OCI-LY3 (cell line): ENCODE measurements at regions not wholly inside any gene's neighbourhood (a gene's known extent, or its start where the extent isn't known, plus 50 kb on each side); places are given as distances from the start of the nearest gene placed in this dataset.

Source experiments
- H2AFZ ChIP-seq: fragments of 200-600, 300-600 bp; shearing (Covaris generic); 2 replicates; pipeline ENCODE4 v1.6.0; 2014; ENCODE audit warnings: antibody characterized with exemption, low read depth, low read length
- H3K27ac ChIP-seq: fragments of 200-600, 300-600 bp; sonication (generic); 2 replicates; pipeline ENCODE4 v1.5.1; 2014; ENCODE audit warnings: mild to moderate bottlenecking, low read length, moderate library complexity, mixed read lengths
- H3K27me3 ChIP-seq: fragments of 200-600, 300-600 bp; sonication (generic); 2 replicates; pipeline ENCODE4 v1.6.1; 2014; ENCODE audit warnings: low read depth, low read length, mixed read lengths
- H3K36me3 ChIP-seq: fragments of 200-600, 300-600 bp; sonication (generic); replicated peaks from 2 replicates; pipeline ENCODE3; 2014; ENCODE audit warnings: low read depth, low read length, mixed read lengths
- H3K4me1 ChIP-seq: fragments of 300-600, 200-600 bp; sonication (generic); 2 replicates; pipeline ENCODE4 v1.6.1; 2014; ENCODE audit warnings: low read length, mixed read lengths
- H3K4me2 ChIP-seq: fragments of 200-600, 300-600 bp; sonication (generic); 2 replicates; pipeline ENCODE4 v1.6.1; 2014; ENCODE audit warnings: low read length, mixed read lengths
- H3K4me3 ChIP-seq: fragments of 300-600, 200-600 bp; sonication (generic); 2 replicates; pipeline ENCODE4 v1.5.1; 2014; ENCODE audit warnings: antibody characterized with exemption, mild to moderate bottlenecking, low read length, moderate library complexity
- H3K79me2 ChIP-seq: fragments of 300-600, 200-600 bp; shearing (Covaris generic); 2 replicates; pipeline ENCODE4 v1.6.1; 2014; ENCODE audit warnings: mild to moderate bottlenecking, low read length, mixed read lengths
- H3K9ac ChIP-seq: fragments of 300-600, 200-600 bp; shearing (Covaris generic); 2 replicates; pipeline ENCODE4 v1.6.0; 2014; ENCODE audit warnings: mild to moderate bottlenecking, low read length, moderate library complexity
- H3K9me3 ChIP-seq: fragments of 200-600, 300-600 bp; shearing (Covaris generic); 2 replicates; pipeline ENCODE4 v1.6.1; 2014; ENCODE audit warnings: low read length, mixed read lengths; ENCODE audit not compliant: insufficient read depth
- H4K20me1 ChIP-seq: fragments of 200-600, 300-600 bp; sonication (generic); 2 replicates; pipeline ENCODE4 v1.6.1; 2016; ENCODE audit warnings: low read length, mixed read lengths; ENCODE audit not compliant: insufficient read depth
- CTCF ChIP-seq: fragments of 200-600, 300-600 bp; sonication (generic); IDR thresholded peaks from 2 replicates; pipeline ENCODE4 v1.5.1; 2014; ENCODE audit warnings: antibody characterized with exemption, low read length, low read depth
- EZH2phosphoT487 ChIP-seq: fragments of 200-600 bp; shearing (Covaris generic); IDR thresholded peaks from 2 replicates; pipeline ENCODE4 v1.6.1; 2018; ENCODE audit warnings: antibody characterized with exemption, mixed run types, low read depth

GRCh38 chr5:7050986-7051385 lies 337.8 kb downstream of the TENT4A start:
- Histone ChIP-seq H3K79me2 (no peaks in the 10 kb centered on the region), H3K36me3 (no peaks in the 10 kb centered on the region), H3K4me3 (no peak overlapping the region), H2AFZ (no peak overlapping the region), H4K20me1 (no peaks in the 10 kb centered on the region), H3K9ac (no peak overlapping the region), H3K27me3 (no peaks in the 10 kb centered on the region), H3K4me1 (no peaks in the 10 kb centered on the region), H3K27ac (no peak overlapping the region), H3K9me3 (no peaks in the 10 kb centered on the region), H3K4me2 (no peak overlapping the region)
- TF ChIP-seq EZH2phosphoT487 (no peak), CTCF (no peak)

GRCh38 chr5:7053125-7053524 lies 339.9 kb downstream of the TENT4A start:
- no peaks in the 10 kb centered on the region for H3K4me1 ChIP-seq
- no peak for TF ChIP-seq CTCF
- no peak for TF ChIP-seq EZH2phosphoT487

GRCh38 chr5:7053528-7054209 lies 340.4 kb downstream of the TENT4A start:
- Histone ChIP-seq H3K27ac (no peak overlapping the region), H3K27me3 (no peaks in the 10 kb centered on the region), H3K4me1 (no peaks in the 10 kb centered on the region), H2AFZ (no peak overlapping the region), H4K20me1 (no peaks in the 10 kb centered on the region), H3K9me3 (no peaks in the 10 kb centered on the region), H3K4me2 (no peak overlapping the region), H3K79me2 (no peaks in the 10 kb centered on the region), H3K4me3 (no peak overlapping the region), H3K9ac (no peak overlapping the region), H3K36me3 (no peaks in the 10 kb centered on the region)
- TF ChIP-seq EZH2phosphoT487 (no peak), CTCF (no peak)

More at GRCh38 chr5:7053125-7053524, 339.9 kb downstream of the TENT4A start:
- Histone ChIP-seq H3K27me3 (no peaks in the 10 kb centered on the region), H3K79me2 (no peaks in the 10 kb centered on the region), H3K4me2 (no peak overlapping the region), H3K36me3 (no peaks in the 10 kb centered on the region), H3K9ac (no peak overlapping the region), H3K4me3 (no peak overlapping the region), H3K9me3 (no peaks in the 10 kb centered on the region), H4K20me1 (no peaks in the 10 kb centered on the region), H3K27ac (no peak overlapping the region), H2AFZ (no peak overlapping the region)

GRCh38 chr5:7066471-7067235 lies 329.3 kb upstream of the ADCY2 start:
- no peak overlapping the region for H3K4me3 ChIP-seq
- TF ChIP-seq CTCF (no peak), EZH2phosphoT487 (no peak)
- no peaks in the 10 kb centered on the region for H3K4me1 ChIP-seq
- H4K20me1 ChIP-seq, result no peaks in the 10 kb centered on the region
- H2AFZ ChIP-seq, result no peak overlapping the region
- H3K27ac ChIP-seq, result no peak overlapping the region
- H3K4me2 ChIP-seq, result no peak overlapping the region
- no peaks in the 10 kb centered on the region for H3K9me3 ChIP-seq
- H3K27me3 ChIP-seq, result no peaks in the 10 kb centered on the region
- no peaks in the 10 kb centered on the region for H3K36me3 ChIP-seq
- no peaks in the 10 kb centered on the region for H3K79me2 ChIP-seq
- H3K9ac ChIP-seq, result no peak overlapping the region
